ENCODE measurements at regions not wholly inside any gene's neighbourhood (a gene's known extent, or its start where the extent isn't known, plus 50 kb on each side); places are given as distances from the start of the nearest gene placed in this dataset.
"Not testable (repeated sequence)": the region's sequence is repeated elsewhere in the genome, so short reads cannot be mapped to it uniquely, and the experiment has no call there.

DNA sequence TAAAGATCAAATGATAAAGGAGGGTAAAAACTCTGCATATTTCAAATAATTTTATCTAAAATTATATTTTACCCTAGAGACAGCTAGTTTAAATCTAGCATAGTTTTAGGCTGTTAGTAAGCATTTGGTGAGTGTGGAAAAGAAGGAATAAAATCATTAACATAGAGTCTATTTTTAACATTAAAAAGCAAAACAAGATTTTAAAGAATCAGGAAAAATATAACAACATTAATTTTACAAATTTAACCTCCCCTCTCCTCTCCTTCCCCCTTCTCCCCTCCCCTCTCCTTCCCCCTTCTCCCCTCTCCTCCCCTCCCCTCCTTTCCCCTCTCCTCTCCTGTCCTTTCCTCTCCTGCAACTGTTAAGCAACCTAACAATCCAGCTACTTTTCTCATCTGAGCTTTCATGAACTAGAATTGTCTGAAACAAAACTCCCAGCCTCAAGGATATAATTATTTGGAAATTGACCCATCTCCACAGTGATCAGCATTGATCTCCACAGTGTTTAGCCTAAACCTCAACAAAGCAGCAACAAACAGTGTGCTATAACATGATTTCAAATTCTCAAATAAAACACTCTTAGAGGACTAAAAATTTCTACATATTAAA is 293.2 kb downstream of the PPP1R3A start:
- H3K9me3 ChIP-seq (ENCODE audit: control insufficient read depth, insufficient read depth, low read length) = no peaks in the 10 kb centered on the region
- H3K27ac ChIP-seq (ENCODE audit: low read depth, low read length) = no peak overlapping the region
- TF ChIP-seq CTCF (IDR thresholded peaks at IDR 0.05; ENCODE audit: low read depth, low read length) = no peak
- DNase-seq (ENCODE audit: low read depth, low spot score) = no peak
- no peaks in the 10 kb centered on the region for H3K27me3 ChIP-seq (ENCODE audit: control insufficient read depth, insufficient read depth, low read length)
- no peak overlapping the region for H3K4me3 ChIP-seq (ENCODE audit: low read depth, low read length)
- POLR2A ChIA-PET = no interaction called here
- CTCF ChIA-PET = no interaction called here

GRCh38 chr7:113622796-113623195 is 296.0 kb downstream of the PPP1R3A start:
- H3K27ac ChIP-seq (ENCODE audit: low read depth, low read length) = no peak overlapping the region
- no peak for TF ChIP-seq CTCF (IDR thresholded peaks at IDR 0.05; ENCODE audit: low read depth, low read length)
- no peak for DNase-seq (ENCODE audit: low read depth, low spot score)
- no peaks in the 10 kb centered on the region for H3K27me3 ChIP-seq (ENCODE audit: control insufficient read depth, insufficient read depth, low read length)
- H3K4me3 ChIP-seq (ENCODE audit: low read depth, low read length) = no peak overlapping the region
- no peaks in the 10 kb centered on the region; the same call in 1 of the 2 replicates for H3K9me3 ChIP-seq (ENCODE audit: control insufficient read depth, insufficient read depth, low read length)
- ChIA-PET CTCF (interaction anchor here (0.7 kb wide), 1 partner anchor 62 kb away, joined by 6 read pairs; no protein-coding TSS in a partner anchor), POLR2A (no interaction called here)

- Histone ChIP-seq H3K27me3 (ENCODE audit: control insufficient read depth, insufficient read depth, low read length) (no peaks in the 10 kb centered on the region), H3K9me3 (ENCODE audit: control insufficient read depth, insufficient read depth, low read length) (no peaks in the 10 kb centered on the region; the same call in 1 of the 2 replicates), H3K4me3 (ENCODE audit: low read depth, low read length) (no peak overlapping the region), H3K27ac (ENCODE audit: low read depth, low read length) (no peak overlapping the region)
- DNase-seq (ENCODE audit: low read depth, low spot score) = no peak
- no peak for TF ChIP-seq CTCF (IDR thresholded peaks at IDR 0.05; ENCODE audit: low read depth, low read length)
- POLR2A ChIA-PET = no interaction called here
- CTCF ChIA-PET = no interaction called here
These were observed 308.2 kb downstream of the PPP1R3A start for GRCh38 chr7:113610572-113610971.

GRCh38 chr7:113608782-113609181 is 310.0 kb downstream of the PPP1R3A start:
- CTCF ChIA-PET = no interaction called here
- DNase-seq (ENCODE audit: low read depth, low spot score) = no peak
- H3K27me3 ChIP-seq (ENCODE audit: control insufficient read depth, insufficient read depth, low read length) = no peaks in the 10 kb centered on the region
- no peaks in the 10 kb centered on the region for H3K9me3 ChIP-seq (ENCODE audit: control insufficient read depth, insufficient read depth, low read length)
- H3K27ac ChIP-seq (ENCODE audit: low read depth, low read length) = no peak overlapping the region
- POLR2A ChIA-PET = no interaction called here
- no peak for TF ChIP-seq CTCF (IDR thresholded peaks at IDR 0.05; ENCODE audit: low read depth, low read length)
- no peak overlapping the region for H3K4me3 ChIP-seq (ENCODE audit: low read depth, low read length)

DNA sequence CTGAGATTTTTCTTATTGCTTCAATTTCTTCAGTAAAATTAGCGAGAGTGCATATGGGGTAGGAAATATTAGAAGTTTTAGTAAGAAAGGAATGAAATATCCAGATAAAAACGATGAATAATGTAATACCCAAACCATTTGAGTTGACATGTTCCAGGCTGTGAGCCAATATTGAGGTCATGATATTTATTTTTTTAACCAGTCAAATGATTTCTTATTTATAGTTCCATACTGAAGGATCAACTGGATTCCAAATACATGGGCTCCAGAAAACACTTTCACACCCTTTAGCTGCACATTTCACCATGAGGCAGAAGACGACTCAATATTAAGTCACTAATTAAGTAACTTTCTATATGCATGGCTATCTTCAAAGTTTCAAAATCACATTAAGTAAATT is 312.5 kb downstream of the PPP1R3A start:
- TF ChIP-seq CTCF (IDR thresholded peaks at IDR 0.05; ENCODE audit: low read depth, low read length) = no peak
- Histone ChIP-seq H3K4me3 (ENCODE audit: low read depth, low read length) (no peak overlapping the region), H3K9me3 (ENCODE audit: control insufficient read depth, insufficient read depth, low read length) (no peaks in the 10 kb centered on the region), H3K27me3 (ENCODE audit: control insufficient read depth, insufficient read depth, low read length) (no peaks in the 10 kb centered on the region), H3K27ac (ENCODE audit: low read depth, low read length) (no peak overlapping the region)
- POLR2A ChIA-PET = no interaction called here
- no peak for DNase-seq (ENCODE audit: low read depth, low spot score)
- CTCF ChIA-PET = no interaction called here

DNA sequence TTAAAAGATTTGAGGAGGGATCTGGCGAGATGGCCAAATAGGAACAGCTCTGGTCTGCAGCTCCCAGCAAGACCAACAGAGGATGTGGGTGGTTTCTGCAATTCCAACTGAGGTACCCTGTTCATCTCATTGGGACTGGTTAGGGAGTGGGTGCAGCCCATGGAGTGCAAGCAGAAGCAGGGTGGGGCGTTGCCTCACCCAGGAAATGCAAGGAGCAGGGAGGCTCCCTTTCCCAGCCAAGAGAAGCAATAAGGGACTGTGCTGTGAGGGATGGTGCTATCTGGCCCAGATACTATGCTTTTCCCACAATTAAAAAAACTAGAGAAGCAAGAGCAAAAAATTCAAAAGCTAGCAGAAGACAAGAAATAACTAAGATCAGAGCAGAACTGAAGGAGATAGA is 318.4 kb downstream of the PPP1R3A start:
- POLR2A ChIA-PET; H3K9me3 ChIP-seq (ENCODE audit: control insufficient read depth, insufficient read depth, low read length); H3K4me3 ChIP-seq (ENCODE audit: low read depth, low read length); H3K27ac ChIP-seq (ENCODE audit: low read depth, low read length); H3K27me3 ChIP-seq (ENCODE audit: control insufficient read depth, insufficient read depth, low read length); DNase-seq (ENCODE audit: low read depth, low spot score); CTCF ChIA-PET: not testable (repeated sequence)

- H3K9me3 ChIP-seq (ENCODE audit: control insufficient read depth, insufficient read depth, low read length); H3K27me3 ChIP-seq (ENCODE audit: control insufficient read depth, insufficient read depth, low read length); CTCF ChIA-PET; DNase-seq (ENCODE audit: low read depth, low spot score); H3K4me3 ChIP-seq (ENCODE audit: low read depth, low read length); H3K27ac ChIP-seq (ENCODE audit: low read depth, low read length); POLR2A ChIA-PET: not testable (repeated sequence)
These were observed 325.4 kb downstream of the PPP1R3A start for GRCh38 chr7:113593455-113593854.

- H3K9me3 ChIP-seq (ENCODE audit: control insufficient read depth, insufficient read depth, low read length); H3K4me3 ChIP-seq (ENCODE audit: low read depth, low read length); CTCF ChIA-PET; POLR2A ChIA-PET; DNase-seq (ENCODE audit: low read depth, low spot score); H3K27ac ChIP-seq (ENCODE audit: low read depth, low read length); H3K27me3 ChIP-seq (ENCODE audit: control insufficient read depth, insufficient read depth, low read length): not testable (repeated sequence)
These were observed 325.9 kb downstream of the PPP1R3A start for GRCh38 chr7:113592924-113593323.

Measured in AG04450 (cell line).